K562 (cell line): ENCODE measurements at regions not wholly inside any gene's neighbourhood (a gene's known extent, or its start where the extent isn't known, plus 50 kb on each side); places are given as distances from the start of the nearest gene placed in this dataset.

Experiments
- ATAC-seq: fragments of 200-7000 bp; cut with Tn5 transposase; 3 replicates; pipeline ENCODE4 v1.9.1; 2020; ENCODE audit warnings: moderate library complexity
- BruUV-seq: library from RNA; stranded (reverse); fragments of 400-500 nt; replicated peaks from 2 replicates; lab custom pipeline; 2021; lab: Mats Ljungman, UMichigan
- CTCF ChIA-PET: fragments of 300-600 bp; formaldehyde crosslinking; extraction: SDS; loops from one replicate; lab custom pipeline; 2021; ENCODE audit warnings: low intra/inter-chr PET ratio; lab: Yijun Ruan, JAX
- POLR2A ChIA-PET: fragments of 300-600, 350-650 bp; sonication (Branson Sonifier 250); formaldehyde crosslinking; extraction: SDS; loops from one replicate; lab custom pipeline; 2021; ENCODE audit warnings: antibody characterized with exemption, inconsistent platforms; lab: Yijun Ruan, JAX
- DNase-seq, 4 experiments: peaks; one replicate each; pipeline versions ENCODE4 v3.0.0 to v3.0.0-alpha.2; 2011 to 2018; ENCODE audit warnings: low spot score in 3 of 4, mixed read lengths in 3 of 4; ENCODE audit errors: extremely low read depth in 1 of 4
- FAIRE-seq: peaks from 2 replicates; lab custom pipeline; 2011; peaks lifted over from hg19 to GRCh38; lab: Jason Lieb, UNC
- H2AFZ ChIP-seq: 2 replicates; pipeline ENCODE4 v1.6.0; 2011; ENCODE audit warnings: low read depth, low read length, control low read depth, inconsistent platforms
- H3K27ac ChIP-seq: fragments of 200-600 bp; 3 replicates; pipeline ENCODE4 v1.8.0; 2011; ENCODE audit warnings: low read depth, mild to moderate bottlenecking, control low read depth, inconsistent platforms, low read length, moderate library complexity, mixed read lengths; ENCODE audit errors: extremely low read depth
- H3K27me3 ChIP-seq, 2 experiments: fragments of 300-600 bp in 1 of 2; 2 replicates in 1 of 2; 3 replicates in 1 of 2; pipeline versions ENCODE4 v1.6.0 to v1.8.0; 2011; ENCODE audit warnings: inconsistent platforms in 2 of 2, low read length in 2 of 2, mild to moderate bottlenecking in 1 of 2, mixed read lengths in 1 of 2, moderate library complexity in 1 of 2; ENCODE audit not compliant: control insufficient read depth in 2 of 2, insufficient read depth in 2 of 2
- H3K36me3 ChIP-seq: fragments of 300-600 bp; 3 replicates; pipeline ENCODE4 v1.8.0; 2011; ENCODE audit warnings: mild to moderate bottlenecking, low read length, inconsistent platforms; ENCODE audit not compliant: control insufficient read depth, insufficient read depth
- H3K4me1 ChIP-seq, 2 experiments: fragments of 200-600 bp in 1 of 2; replicated peaks in 1 of 2; 2 replicates in 1 of 2; 3 replicates in 1 of 2; pipeline versions ENCODE4 v1.5.1 to v1.8.0; 2011; ENCODE audit warnings: inconsistent platforms in 2 of 2, low read length in 2 of 2, mild to moderate bottlenecking in 1 of 2, mixed read lengths in 1 of 2, moderate library complexity in 1 of 2; ENCODE audit not compliant: control insufficient read depth in 2 of 2, insufficient read depth in 2 of 2
- H3K4me2 ChIP-seq: 2 replicates; pipeline ENCODE4 v1.6.1; 2011; ENCODE audit warnings: low read length, control low read depth, inconsistent platforms, mixed read lengths; ENCODE audit not compliant: insufficient read depth
- H3K4me3 ChIP-seq: fragments of 200-600 bp; sonication (generic), shearing (Covaris generic); 2 replicates; pipeline ENCODE4 v1.5.1; 2016; ENCODE audit warnings: control low read depth, inconsistent platforms
- H3K79me2 ChIP-seq: fragments of 200-600 bp; 3 replicates; pipeline ENCODE4 v1.8.0; 2011; ENCODE audit warnings: low read length, inconsistent platforms; ENCODE audit not compliant: control insufficient read depth, insufficient read depth
- H3K9ac ChIP-seq, 2 experiments: 2 replicates each; pipeline versions ENCODE4 v1.6.0 to v1.6.1; 2011; ENCODE audit warnings: low read depth in 2 of 2, low read length in 2 of 2, control low read depth in 1 of 2, inconsistent platforms in 1 of 2, mild to moderate bottlenecking in 1 of 2, mixed read lengths in 1 of 2; ENCODE audit not compliant: insufficient read depth in 1 of 2
- H3K9me1 ChIP-seq: one replicate; pipeline ENCODE4 v1.6.0; 2011; ENCODE audit warnings: inconsistent platforms, mild to moderate bottlenecking, low read length, moderate library complexity; ENCODE audit not compliant: control insufficient read depth, insufficient read depth
- H3K9me3 ChIP-seq: replicated peaks from 2 replicates; pipeline ENCODE4 v1.5.1; 2011; ENCODE audit warnings: low read depth, low read length, inconsistent platforms; ENCODE audit not compliant: control insufficient read depth, insufficient read depth
- H4K20me1 ChIP-seq: replicated peaks from 2 replicates; pipeline ENCODE4 v1.6.1; 2011; ENCODE audit warnings: low read length, inconsistent platforms, mixed read lengths; ENCODE audit not compliant: control insufficient read depth, insufficient read depth
- FOXA3 ChIP-seq, 2 experiments: fragments of 450-650 bp in 1 of 2; sonication (generic) in 1 of 2; formaldehyde crosslinking; IDR thresholded peaks in 1 of 2; conservative IDR thresholded peaks in 1 of 2; 2 replicates each; pipeline versions ENCODE4 v1.4.0 to v1.8.0; 2020 to 2022; ENCODE audit warnings: mild to moderate bottlenecking in 2 of 2, missing genetic modification reagents in 1 of 2
- FOXP1 ChIP-seq: sonication (generic); formaldehyde crosslinking; IDR thresholded peaks from 2 replicates; pipeline ENCODE4 v1.8.0; 2022; ENCODE audit warnings: mild to moderate bottlenecking, missing genetic modification reagents
- HMGXB4 ChIP-seq: sonication (generic); formaldehyde crosslinking; IDR thresholded peaks from 2 replicates; pipeline ENCODE4 v1.8.1; 2023; ENCODE audit warnings: mild to moderate bottlenecking, missing genetic modification reagents
- RHOXF2B ChIP-seq: fragments of 250-450 bp; sonication (Bioruptor Pico); conservative IDR thresholded peaks from 2 replicates; pipeline ENCODE4 v1.5.1; 2021
- SIN3A ChIP-seq, 2 experiments: fragments of 150-350 bp in 1 of 2; IDR thresholded peaks; 2 replicates each; pipeline ENCODE4 v1.6.1; 2011 to 2016; ENCODE audit warnings: borderline replicate concordance in 2 of 2, low read depth in 2 of 2, low read length in 2 of 2, mild to moderate bottlenecking in 2 of 2, moderate library complexity in 2 of 2; ENCODE audit not compliant: control insufficient read depth in 1 of 2
- SIN3B ChIP-seq: fragments of 450-650 bp; IDR thresholded peaks from 2 replicates; pipeline ENCODE4 v1.6.1; 2017; ENCODE audit warnings: low read depth, mild to moderate bottlenecking, moderate library complexity
- TFE3 ChIP-seq: fragments of 450-650 bp; formaldehyde crosslinking; IDR thresholded peaks from 2 replicates; pipeline ENCODE4 v1.4.0; 2020; ENCODE audit warnings: mild to moderate bottlenecking, mixed read lengths
- THRAP3 ChIP-seq: fragments of 450-650 bp; IDR thresholded peaks from 2 replicates; pipeline ENCODE4 v1.6.1; 2016; ENCODE audit warnings: mild to moderate bottlenecking, inconsistent platforms, borderline replicate concordance
- WGBS: fragments of 100-300 bp; shearing (Covaris generic); methylation state at CpG from one replicate; pipeline ENCODE4 v1.1.6; 2016; ENCODE audit warnings: low coverage, mixed read lengths; ENCODE audit not compliant: insufficient coverage; ENCODE audit errors: missing lambda C conversion rate; 5-methylcytosine and 5-hydroxymethylcytosine counted together
- in situ Hi-C: fragments of 300-500 bp; cut with MboI; formaldehyde crosslinking; loops from 4 replicates; pipeline ENCODE4 v1.15.0; 2018; ENCODE audit warnings: inconsistent platforms, mixed read lengths
- intact Hi-C: fragments of 100-400 bp; cut with micrococcal nuclease; formaldehyde crosslinking; loops from 2 replicates; pipeline ENCODE4 v1.14.2; 2022
- TF ChIP-seq, protein P1 (sequence below): fragments of 250-450 bp; sonication (Bioruptor Pico); IDR thresholded peaks from 2 replicates; pipeline ENCODE4 v1.4.0; 2020
- TF ChIP-seq, protein P2 (sequence below): fragments of 450-650 bp; conservative IDR thresholded peaks from 2 replicates; pipeline ENCODE4 v1.6.1; 2016; ENCODE audit warnings: missing genetic modification characterization, low read depth, mild to moderate bottlenecking, control low read depth, missing compliant biosample characterization

GRCh38 chr16:85358704-85359146 lies 246.5 kb upstream of the CIBAR2 start:
- Histone ChIP-seq H3K4me1 (peaks cover 55 to 92% of the 10 kb centered on the region in 2 experiments), H3K9ac (peak overlapping the region; percentile 32 to 82; a peak in 3 of 4 replicates), H3K36me3 (no peaks in the 10 kb centered on the region), H3K4me2 (peak overlapping the region; percentile 75), H4K20me1 (no peaks in the 10 kb centered on the region), H3K79me2 (peaks cover 14% of the 10 kb centered on the region), H3K9me1 (peaks cover 3% of the 10 kb centered on the region), H2AFZ (peak overlapping the region; percentile 23; the same call in 1 of the 2 replicates), H3K27ac (peak overlapping the region; percentile 25; the same call in 2 of the 3 replicates), H3K27me3 (no peaks in the 10 kb centered on the region), H3K4me3 (no peak overlapping the region), H3K9me3 (no peaks in the 10 kb centered on the region)
- no TSS peak for BruUV-seq
- WGBS: 33% methylated on average over 10 of the region's 10 CpGs
- CTCF ChIA-PET: no interaction called here
- in situ Hi-C loops (no loop called here), intact Hi-C loops (no loop called here)
- POLR2A ChIA-PET: interaction anchor here (0.5 to 0.9 kb wide), 5 partner anchors 25 to 218 kb away, joined by 3 to 4 read pairs (median 3); no protein-coding TSS in a partner anchor
- no peak; the same call in 2 of the 3 replicates for ATAC-seq
- DNase-seq: no peak
- FAIRE-seq: no peak
- TF ChIP-seq FOXP1 (CRISPR knock-in tag) (peak; percentile 63; the same call in 1 of the 2 replicates), HMGXB4 (CRISPR knock-in tag) (no peak), FOXA3 (CRISPR knock-in tag; conservative IDR thresholded peaks at IDR 0.05 in 1 of 2, IDR thresholded peaks at IDR 0.05 in 1 of 2) (peak in 1 of 2 experiments; percentile 53; a peak in 1 of 4 replicates), TFE3 (CRISPR knock-in tag) (no peak), SIN3B (0 out of 2 replicates have a peak, but pooled peaks have one; percentile 17), SIN3A (IDR thresholded peaks at IDR 0.05; ENCODE audit: borderline replicate concordance in 2 of 2, control insufficient read depth in 1 of 2, low read depth in 2 of 2, low read length in 2 of 2) (no peak), RHOXF2B (CRISPR knock-in tag) (no peak), THRAP3 (no peak)
- TF ChIP-seq, protein P1, sequence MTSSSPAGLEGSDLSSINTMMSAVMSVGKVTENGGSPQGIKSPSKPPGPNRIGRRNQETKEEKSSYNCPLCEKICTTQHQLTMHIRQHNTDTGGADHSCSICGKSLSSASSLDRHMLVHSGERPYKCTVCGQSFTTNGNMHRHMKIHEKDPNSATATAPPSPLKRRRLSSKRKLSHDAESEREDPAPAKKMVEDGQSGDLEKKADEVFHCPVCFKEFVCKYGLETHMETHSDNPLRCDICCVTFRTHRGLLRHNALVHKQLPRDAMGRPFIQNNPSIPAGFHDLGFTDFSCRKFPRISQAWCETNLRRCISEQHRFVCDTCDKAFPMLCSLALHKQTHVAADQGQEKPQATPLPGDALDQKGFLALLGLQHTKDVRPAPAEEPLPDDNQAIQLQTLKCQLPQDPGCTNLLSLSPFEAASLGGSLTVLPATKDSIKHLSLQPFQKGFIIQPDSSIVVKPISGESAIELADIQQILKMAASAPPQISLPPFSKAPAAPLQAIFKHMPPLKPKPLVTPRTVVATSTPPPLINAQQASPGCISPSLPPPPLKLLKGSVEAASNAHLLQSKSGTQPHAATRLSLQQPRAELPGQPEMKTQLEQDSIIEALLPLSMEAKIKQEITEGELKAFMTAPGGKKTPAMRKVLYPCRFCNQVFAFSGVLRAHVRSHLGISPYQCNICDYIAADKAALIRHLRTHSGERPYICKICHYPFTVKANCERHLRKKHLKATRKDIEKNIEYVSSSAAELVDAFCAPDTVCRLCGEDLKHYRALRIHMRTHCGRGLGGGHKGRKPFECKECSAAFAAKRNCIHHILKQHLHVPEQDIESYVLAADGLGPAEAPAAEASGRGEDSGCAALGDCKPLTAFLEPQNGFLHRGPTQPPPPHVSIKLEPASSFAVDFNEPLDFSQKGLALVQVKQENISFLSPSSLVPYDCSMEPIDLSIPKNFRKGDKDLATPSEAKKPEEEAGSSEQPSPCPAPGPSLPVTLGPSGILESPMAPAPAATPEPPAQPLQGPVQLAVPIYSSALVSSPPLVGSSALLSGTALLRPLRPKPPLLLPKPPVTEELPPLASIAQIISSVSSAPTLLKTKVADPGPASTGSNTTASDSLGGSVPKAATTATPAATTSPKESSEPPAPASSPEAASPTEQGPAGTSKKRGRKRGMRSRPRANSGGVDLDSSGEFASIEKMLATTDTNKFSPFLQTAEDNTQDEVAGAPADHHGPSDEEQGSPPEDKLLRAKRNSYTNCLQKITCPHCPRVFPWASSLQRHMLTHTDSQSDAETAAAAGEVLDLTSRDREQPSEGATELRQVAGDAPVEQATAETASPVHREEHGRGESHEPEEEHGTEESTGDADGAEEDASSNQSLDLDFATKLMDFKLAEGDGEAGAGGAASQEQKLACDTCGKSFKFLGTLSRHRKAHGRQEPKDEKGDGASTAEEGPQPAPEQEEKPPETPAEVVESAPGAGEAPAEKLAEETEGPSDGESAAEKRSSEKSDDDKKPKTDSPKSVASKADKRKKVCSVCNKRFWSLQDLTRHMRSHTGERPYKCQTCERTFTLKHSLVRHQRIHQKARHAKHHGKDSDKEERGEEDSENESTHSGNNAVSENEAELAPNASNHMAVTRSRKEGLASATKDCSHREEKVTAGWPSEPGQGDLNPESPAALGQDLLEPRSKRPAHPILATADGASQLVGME (CRISPR knock-in tag): no peak
- TF ChIP-seq, protein P2, sequence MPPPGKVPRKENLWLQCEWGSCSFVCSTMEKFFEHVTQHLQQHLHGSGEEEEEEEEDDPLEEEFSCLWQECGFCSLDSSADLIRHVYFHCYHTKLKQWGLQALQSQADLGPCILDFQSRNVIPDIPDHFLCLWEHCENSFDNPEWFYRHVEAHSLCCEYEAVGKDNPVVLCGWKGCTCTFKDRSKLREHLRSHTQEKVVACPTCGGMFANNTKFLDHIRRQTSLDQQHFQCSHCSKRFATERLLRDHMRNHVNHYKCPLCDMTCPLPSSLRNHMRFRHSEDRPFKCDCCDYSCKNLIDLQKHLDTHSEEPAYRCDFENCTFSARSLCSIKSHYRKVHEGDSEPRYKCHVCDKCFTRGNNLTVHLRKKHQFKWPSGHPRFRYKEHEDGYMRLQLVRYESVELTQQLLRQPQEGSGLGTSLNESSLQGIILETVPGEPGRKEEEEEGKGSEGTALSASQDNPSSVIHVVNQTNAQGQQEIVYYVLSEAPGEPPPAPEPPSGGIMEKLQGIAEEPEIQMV (tag): 0 out of 2 replicates have a peak, but pooled peaks have one; percentile 6
